ENCODE measurements at regions not wholly inside any gene's neighbourhood (a gene's known extent, or its start where the extent isn't known, plus 50 kb on each side); places are given as distances from the start of the nearest gene placed in this dataset.
"Not testable (repeated sequence)": the region's sequence is repeated elsewhere in the genome, so short reads cannot be mapped to it uniquely, and the experiment has no call there.

- DNase-seq (ENCODE audit: low spot score): not testable (repeated sequence)
These were observed 62.5 kb upstream of the TNK2 start for GRCh38 chr3:195970873-195971272.

DNA sequence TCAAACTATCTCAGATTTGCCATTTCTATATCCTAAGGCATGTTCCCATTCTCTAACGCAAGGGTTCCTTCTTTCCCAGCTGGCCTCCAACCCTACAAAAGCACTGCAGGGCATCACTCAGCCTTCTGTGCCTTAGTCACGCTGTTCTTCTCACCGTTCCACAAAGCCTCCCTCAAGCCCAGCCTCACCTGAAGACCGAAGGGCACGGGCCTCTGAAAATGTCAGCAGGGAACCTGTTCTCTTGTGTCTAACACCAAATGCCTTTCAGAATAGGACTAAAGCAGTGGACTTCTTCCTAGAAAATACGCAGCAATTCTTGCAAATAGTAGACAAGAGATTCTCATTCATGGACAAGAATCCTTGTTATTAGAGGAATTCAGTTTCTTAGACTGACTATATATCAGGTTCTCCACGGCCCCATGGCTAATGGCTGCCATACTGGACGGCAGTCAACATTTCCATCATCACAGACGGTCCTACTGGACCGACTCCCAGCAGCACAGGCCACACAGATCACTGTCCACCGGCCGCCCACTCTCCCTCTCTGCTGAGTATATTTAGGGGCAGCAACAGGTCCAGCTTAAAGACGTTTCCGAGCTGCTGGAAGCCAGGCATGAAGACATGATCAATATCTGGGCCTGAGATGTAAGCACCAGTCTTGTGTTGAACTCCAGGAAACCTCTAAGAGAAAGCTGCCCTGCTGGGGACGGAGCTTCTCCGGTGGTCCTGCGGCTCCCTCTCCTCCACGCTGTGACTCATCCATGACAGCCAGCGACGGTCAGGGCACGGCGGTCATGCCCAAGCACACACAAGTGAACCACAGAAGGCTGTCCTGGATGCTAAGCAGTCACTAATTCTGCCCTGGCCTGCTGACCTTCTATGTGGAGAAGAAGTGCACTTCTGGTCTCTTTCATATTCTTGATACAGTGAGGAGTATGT lies 61.8 kb upstream of the TNK2 start:
- not testable (repeated sequence) for DNase-seq (ENCODE audit: low spot score)

DNA sequence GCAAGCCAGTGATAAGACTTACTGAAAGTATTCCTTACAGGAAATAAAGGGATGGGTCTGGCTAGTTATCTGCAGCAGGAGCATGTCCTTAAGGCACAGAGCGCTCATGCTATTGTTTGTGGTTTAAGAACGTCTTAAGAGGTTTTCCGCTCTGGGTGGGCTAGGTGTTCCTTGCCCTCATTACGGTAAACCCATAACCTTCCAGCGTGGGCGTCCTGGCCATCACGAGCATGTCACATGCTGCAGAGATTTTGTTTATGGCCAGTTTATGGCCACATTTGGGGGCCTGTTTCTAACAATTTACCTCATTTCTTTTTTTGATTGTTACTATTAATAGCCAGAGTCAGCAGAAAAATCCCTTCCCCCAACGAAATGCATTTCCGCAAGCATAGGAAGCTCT lies 61.0 kb upstream of the TNK2 start:
- not testable (repeated sequence) for DNase-seq (ENCODE audit: low spot score)

GRCh38 chr3:195968104-195968503 lies 59.8 kb upstream of the TNK2 start:
- DNase-seq (ENCODE audit: low spot score): not testable (repeated sequence)

GRCh38 chr3:195967387-195967720 lies 59.0 kb upstream of the TNK2 start:
- not testable (repeated sequence) for DNase-seq (ENCODE audit: low spot score)

DNA sequence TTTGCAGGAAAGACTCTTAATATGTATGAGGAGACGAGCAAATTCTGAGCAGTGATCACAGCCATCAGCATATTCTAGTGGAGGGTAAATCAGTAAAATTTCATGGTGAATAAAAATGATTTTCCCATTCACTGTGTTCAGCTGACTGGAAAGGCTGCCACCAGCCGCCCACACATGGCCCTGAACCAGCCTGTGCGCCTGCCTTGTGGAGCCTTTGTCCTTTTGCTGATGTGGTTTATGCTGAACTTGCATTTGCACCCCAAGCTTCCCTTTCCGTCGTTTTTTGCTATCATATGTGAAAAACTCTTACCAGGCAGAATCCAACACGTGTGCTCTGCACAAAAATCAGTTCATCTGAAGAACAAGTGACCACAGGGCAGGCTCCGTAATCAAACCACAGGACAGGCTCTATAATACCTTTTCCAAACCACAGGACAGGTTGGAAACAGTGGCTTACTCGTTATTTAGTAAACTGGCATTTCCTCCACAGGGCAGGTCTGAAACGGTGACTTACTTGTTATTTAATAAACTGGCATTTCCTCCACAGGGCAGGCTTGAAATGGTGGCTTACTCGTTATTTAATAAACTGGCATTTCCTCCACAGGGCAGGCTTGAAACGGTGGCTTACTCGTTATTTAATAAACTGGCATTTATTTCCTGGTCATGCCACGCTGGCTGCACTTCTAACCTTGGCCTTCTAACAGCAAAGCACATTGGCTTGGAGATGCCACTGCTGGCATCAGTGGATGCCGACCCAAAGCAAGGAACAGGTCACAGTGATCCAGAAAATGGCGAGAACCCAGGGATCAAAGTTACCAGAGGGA lies 58.4 kb upstream of the TNK2 start:
- DNase-seq (ENCODE audit: low spot score): peak; percentile 59

GRCh38 chr3:195965217-195965616 lies 56.9 kb upstream of the TNK2 start:
- not testable (repeated sequence) for DNase-seq (ENCODE audit: low spot score)

DNA sequence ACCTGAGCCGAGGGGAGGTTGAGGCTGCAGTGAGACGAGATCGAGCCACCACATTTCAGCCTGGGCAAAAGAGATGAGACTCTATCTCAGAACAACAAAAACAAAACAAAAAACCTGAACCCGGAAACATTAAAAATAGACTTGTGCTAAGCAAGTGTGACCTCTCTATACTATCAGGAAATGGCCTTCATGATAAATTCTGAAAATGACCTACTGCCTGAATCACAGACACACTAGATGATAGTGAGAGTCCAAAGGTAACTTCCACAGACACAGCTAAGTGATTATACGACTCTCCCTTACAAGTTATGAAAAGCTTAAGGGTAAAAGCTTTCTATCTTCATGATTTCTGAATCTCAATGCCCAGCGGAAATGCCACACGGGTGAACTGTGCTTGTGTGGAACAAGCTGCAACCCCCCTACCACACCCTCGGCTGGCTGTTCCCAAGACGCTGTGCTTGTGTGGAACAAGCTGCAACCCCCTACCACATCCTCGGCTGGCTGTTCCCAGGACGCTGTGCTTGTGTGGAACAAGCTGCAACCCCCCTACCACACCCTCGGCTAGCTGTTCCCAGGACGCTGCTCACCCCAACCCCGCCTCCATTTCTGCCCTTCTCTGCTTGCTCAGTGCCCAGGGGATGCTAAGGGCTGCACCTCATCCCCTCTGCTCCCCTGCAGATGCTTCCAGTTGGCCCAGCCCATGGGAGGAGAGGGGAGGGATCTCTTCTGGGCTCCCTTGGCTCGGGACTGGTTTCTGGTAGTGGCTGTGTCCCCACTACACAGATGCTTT lies 56.2 kb upstream of the TNK2 start:
- DNase-seq (ENCODE audit: low spot score): not testable (repeated sequence)

DNA sequence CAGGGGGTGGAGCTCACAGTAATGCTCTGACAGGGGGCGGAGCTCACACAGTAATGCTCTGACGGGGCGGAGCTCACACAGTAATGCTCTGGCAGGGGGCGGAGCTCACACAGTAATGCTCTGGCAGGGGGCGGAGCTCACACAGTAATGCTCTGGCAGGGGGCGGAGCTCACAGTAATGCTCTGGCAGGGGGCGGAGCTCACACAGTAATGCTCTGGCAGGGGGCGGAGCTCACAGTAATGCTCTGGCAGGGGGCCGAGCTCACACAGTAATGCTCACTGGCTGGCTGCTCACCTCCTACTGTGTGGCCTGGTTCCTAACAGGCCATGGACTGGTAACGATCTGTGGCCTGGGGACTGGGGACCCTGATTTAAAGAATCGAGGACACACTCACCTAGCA lies 53.9 kb upstream of the TNK2 start:
- DNase-seq (ENCODE audit: low spot score): not testable (repeated sequence)

DNA sequence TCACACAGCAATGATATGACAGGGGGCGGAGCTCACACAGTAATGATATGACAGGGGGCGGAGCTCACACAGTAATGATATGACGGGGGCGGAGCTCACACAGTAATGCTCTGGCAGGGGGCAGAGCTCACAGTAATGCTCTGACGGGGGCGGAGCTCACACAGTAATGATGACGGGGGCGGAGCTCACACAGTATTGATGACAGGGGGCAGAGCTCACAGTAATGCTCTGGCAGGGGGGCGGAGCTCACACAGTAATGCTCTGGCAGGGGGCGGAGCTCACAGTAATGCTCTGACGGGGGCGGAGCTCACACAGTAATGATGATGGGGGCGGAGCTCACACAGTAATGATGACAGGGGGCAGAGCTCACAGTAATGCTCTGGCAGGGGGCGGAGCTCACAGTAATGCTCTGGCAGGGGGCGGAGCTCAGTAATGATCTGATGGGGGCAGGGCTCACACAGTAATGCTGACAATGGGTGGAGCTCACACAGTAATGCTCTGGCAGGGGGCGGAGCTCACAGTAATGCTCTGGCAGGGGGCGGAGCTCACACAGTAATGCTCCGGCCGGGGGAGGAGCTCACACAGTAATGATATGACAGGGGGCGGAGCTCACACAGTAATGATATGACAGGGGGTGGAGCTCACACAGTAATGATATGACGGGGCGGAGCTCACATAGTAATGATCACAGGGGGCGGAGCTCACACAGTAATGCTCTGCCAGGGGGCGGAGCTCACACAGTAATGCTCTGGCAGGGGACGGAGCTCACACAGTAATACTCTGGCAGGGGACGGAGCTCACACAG lies 52.8 kb upstream of the TNK2 start:
- peak; percentile 12 for DNase-seq (ENCODE audit: low spot score)

GRCh38 chr3:195960164-195960563 lies 51.8 kb upstream of the TNK2 start:
- DNase-seq (ENCODE audit: low spot score): not testable (repeated sequence)

- not testable (repeated sequence) for DNase-seq (ENCODE audit: low spot score)
These were observed 51.2 kb upstream of the TNK2 start for GRCh38 chr3:195959367-195960157.

DNA sequence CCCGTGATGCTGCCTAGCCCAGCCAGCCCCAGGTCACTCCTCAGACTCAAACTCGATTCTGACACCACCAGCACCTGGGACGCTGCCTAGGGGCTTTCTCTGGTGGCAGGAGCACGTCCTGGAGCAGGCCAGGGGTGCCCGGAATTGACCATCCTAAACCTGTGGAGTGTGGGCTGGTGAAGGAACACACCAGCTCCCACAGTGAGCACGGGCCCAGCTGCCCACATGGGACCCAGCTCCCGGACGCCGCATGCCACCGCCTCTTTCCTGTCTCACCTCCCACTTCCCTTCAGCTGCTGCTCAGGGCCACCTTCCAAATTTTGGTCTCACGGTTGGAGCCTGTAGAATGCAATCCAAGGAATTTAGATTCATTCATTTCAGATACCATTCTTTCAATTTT lies 50.4 kb upstream of the TNK2 start:
- not testable (repeated sequence) for DNase-seq (ENCODE audit: low spot score)
